ENCODE measurements at regions not wholly inside any gene's neighbourhood (a gene's known extent, or its start where the extent isn't known, plus 50 kb on each side); places are given as distances from the start of the nearest gene placed in this dataset.

- WGBS, 4 donors = 45 to 51% (median 49%) methylated on average over 3 of the region's 3 CpGs; no CpG with 5 or more reads in 1 of the 4 donors
- TF ChIP-seq POLR2A (IDR thresholded peaks at IDR 0.05) (no peak), CTCF (IDR thresholded peaks at IDR 0.05) (no peak)
These were observed 330.2 kb downstream of the ZIC3 start for GRCh38 chrX:137896123-137896522.

GRCh38 chrX:137915466-137915865 is 349.5 kb downstream of the ZIC3 start:
- no peak for DNase-seq
- WGBS, 4 donors = 23 to 35% (median 32%) methylated on average over 1 to 3 of the region's 3 CpGs
- Histone ChIP-seq H3K4me1 (replicated peaks in 1 of 2) (no peaks in the 10 kb centered on the region), H3K36me3 (replicated peaks in 1 of 2) (no peaks in the 10 kb centered on the region), H3K9me3 (replicated peaks in 1 of 3) (no peaks in the 10 kb centered on the region), H3K27me3 (peaks cover 5% of the 10 kb centered on the region), H3K27ac (no peak overlapping the region), H3K4me3 (no peak overlapping the region)
- no peak for TF ChIP-seq CTCF (IDR thresholded peaks at IDR 0.05)
- no peak for TF ChIP-seq POLR2A (IDR thresholded peaks at IDR 0.05)
- intact Hi-C loops (cut with DNase I) = no loop called here

More at GRCh38 chrX:137896123-137896522, 330.2 kb downstream of the ZIC3 start:
- Histone ChIP-seq H3K4me3 (no peak overlapping the region), H3K9me3 (replicated peaks in 1 of 3) (no peaks in the 10 kb centered on the region), H3K27ac (no peak overlapping the region), H3K36me3 (replicated peaks in 1 of 2) (no peaks in the 10 kb centered on the region), H3K4me1 (replicated peaks in 1 of 2) (no peaks in the 10 kb centered on the region), H3K27me3 (no peaks in the 10 kb centered on the region)
- DNase-seq = no peak
- intact Hi-C loops (cut with DNase I) = no loop called here

- intact Hi-C loops (cut with DNase I) = no loop called here
- TF ChIP-seq CTCF (IDR thresholded peaks at IDR 0.05) (no peak), POLR2A (IDR thresholded peaks at IDR 0.05) (no peak)
- Histone ChIP-seq H3K4me1 (replicated peaks in 1 of 2) (no peaks in the 10 kb centered on the region), H3K9me3 (replicated peaks in 1 of 3) (no peaks in the 10 kb centered on the region), H3K27me3 (peaks cover 5% of the 10 kb centered on the region), H3K36me3 (replicated peaks in 1 of 2) (no peaks in the 10 kb centered on the region), H3K27ac (no peak overlapping the region), H3K4me3 (no peak overlapping the region)
- WGBS, 4 donors = 30 to 50% (median 38%) methylated on average over 2 to 6 of the region's 6 CpGs
- no peak for DNase-seq
These were observed 350.3 kb downstream of the ZIC3 start for GRCh38 chrX:137916090-137916746.

- Histone ChIP-seq H3K9me3 (replicated peaks in 1 of 3) (no peaks in the 10 kb centered on the region), H3K36me3 (replicated peaks in 1 of 2) (no peaks in the 10 kb centered on the region), H3K4me1 (replicated peaks in 1 of 2) (no peaks in the 10 kb centered on the region), H3K27me3 (no peaks in the 10 kb centered on the region), H3K4me3 (no peak overlapping the region), H3K27ac (no peak overlapping the region)
- intact Hi-C loops (cut with DNase I) = no loop called here
- 17 to 31% (median 25%) methylated on average over 1 of the region's 1 CpG for WGBS, 4 donors
- peak in 1 of 6 experiments; percentile 18 for TF ChIP-seq CTCF (IDR thresholded peaks at IDR 0.05)
- TF ChIP-seq POLR2A (IDR thresholded peaks at IDR 0.05) = no peak
- DNase-seq = no peak
These were observed 360.2 kb downstream of the ZIC3 start for GRCh38 chrX:137926090-137926489.
